HEK293 (cell line): ENCODE measurements at regions not wholly inside any gene's neighbourhood (a gene's known extent, or its start where the extent isn't known, plus 50 kb on each side); places are given as distances from the start of the nearest gene placed in this dataset.

Experiments used
- ZNF133 ChIP-seq: fragments of 450-650 bp; formaldehyde crosslinking; IDR thresholded peaks from 2 replicates; pipeline ENCODE4 v1.5.1; 2016; ENCODE audit warnings: missing biosample characterization, missing genetic modification characterization
- ZNF670 ChIP-seq: fragments of 450-650 bp; formaldehyde crosslinking; IDR thresholded peaks from 2 replicates; pipeline ENCODE4 v1.5.1; 2016; ENCODE audit warnings: missing biosample characterization, missing genetic modification characterization, low read depth
- TF ChIP-seq, protein P1 (sequence below): IDR thresholded peaks from 2 replicates; pipeline ENCODE4 v1.6.1; 2011; ENCODE audit warnings: mild to moderate bottlenecking, low read depth, low read length, borderline replicate concordance
- TF ChIP-seq, protein P2 (sequence below): fragments of 450-650 bp; formaldehyde crosslinking; IDR thresholded peaks from 2 replicates; pipeline ENCODE4 v1.5.1; 2016; ENCODE audit warnings: missing biosample characterization, missing genetic modification characterization
- TF ChIP-seq, protein P3 (sequence below): fragments of 450-650 bp; formaldehyde crosslinking; IDR thresholded peaks from 2 replicates; pipeline ENCODE4 v1.5.1; 2017; ENCODE audit warnings: missing biosample characterization, missing genetic modification characterization
- TF ChIP-seq, protein P4 (sequence below): fragments of 450-650 bp; formaldehyde crosslinking; conservative IDR thresholded peaks from 2 replicates; pipeline ENCODE4 v1.5.1; 2016; ENCODE audit warnings: low read depth, missing biosample characterization, missing genetic modification characterization
- TF ChIP-seq, protein P5 (sequence below): fragments of 450-650 bp; formaldehyde crosslinking; IDR thresholded peaks from 2 replicates; pipeline ENCODE4 v1.5.1; 2016; ENCODE audit warnings: missing biosample characterization, missing genetic modification characterization

DNA sequence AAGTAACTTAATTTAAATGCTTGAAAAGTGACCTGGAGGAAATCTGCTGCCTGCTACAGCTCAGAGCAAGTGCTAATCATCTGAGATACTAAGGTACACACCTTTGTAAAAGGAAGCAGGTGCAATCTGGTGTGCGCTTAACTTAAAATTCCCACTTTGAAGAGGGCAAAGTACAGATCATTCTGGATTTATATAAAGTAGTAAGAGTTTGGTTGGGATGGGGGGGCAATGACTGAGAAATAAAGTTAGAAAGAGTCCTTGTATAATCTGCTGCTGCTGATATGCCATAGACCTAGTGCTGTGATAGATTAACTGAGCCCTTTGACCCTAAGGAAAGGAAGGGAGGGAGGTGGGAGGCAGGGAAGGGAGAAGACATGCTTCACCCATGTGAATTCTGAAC is 141.0 kb downstream of the MTNR1A start:
- TF ChIP-seq, protein P1, sequence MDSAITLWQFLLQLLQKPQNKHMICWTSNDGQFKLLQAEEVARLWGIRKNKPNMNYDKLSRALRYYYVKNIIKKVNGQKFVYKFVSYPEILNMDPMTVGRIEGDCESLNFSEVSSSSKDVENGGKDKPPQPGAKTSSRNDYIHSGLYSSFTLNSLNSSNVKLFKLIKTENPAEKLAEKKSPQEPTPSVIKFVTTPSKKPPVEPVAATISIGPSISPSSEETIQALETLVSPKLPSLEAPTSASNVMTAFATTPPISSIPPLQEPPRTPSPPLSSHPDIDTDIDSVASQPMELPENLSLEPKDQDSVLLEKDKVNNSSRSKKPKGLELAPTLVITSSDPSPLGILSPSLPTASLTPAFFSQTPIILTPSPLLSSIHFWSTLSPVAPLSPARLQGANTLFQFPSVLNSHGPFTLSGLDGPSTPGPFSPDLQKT, result no peak
- TF ChIP-seq, protein P2, sequence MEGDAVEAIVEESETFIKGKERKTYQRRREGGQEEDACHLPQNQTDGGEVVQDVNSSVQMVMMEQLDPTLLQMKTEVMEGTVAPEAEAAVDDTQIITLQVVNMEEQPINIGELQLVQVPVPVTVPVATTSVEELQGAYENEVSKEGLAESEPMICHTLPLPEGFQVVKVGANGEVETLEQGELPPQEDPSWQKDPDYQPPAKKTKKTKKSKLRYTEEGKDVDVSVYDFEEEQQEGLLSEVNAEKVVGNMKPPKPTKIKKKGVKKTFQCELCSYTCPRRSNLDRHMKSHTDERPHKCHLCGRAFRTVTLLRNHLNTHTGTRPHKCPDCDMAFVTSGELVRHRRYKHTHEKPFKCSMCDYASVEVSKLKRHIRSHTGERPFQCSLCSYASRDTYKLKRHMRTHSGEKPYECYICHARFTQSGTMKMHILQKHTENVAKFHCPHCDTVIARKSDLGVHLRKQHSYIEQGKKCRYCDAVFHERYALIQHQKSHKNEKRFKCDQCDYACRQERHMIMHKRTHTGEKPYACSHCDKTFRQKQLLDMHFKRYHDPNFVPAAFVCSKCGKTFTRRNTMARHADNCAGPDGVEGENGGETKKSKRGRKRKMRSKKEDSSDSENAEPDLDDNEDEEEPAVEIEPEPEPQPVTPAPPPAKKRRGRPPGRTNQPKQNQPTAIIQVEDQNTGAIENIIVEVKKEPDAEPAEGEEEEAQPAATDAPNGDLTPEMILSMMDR (tag by site-specific recombination), result no peak
- TF ChIP-seq ZNF133 (no peak), ZNF670 (tag by site-specific recombination) (no peak)
- TF ChIP-seq, protein P3, sequence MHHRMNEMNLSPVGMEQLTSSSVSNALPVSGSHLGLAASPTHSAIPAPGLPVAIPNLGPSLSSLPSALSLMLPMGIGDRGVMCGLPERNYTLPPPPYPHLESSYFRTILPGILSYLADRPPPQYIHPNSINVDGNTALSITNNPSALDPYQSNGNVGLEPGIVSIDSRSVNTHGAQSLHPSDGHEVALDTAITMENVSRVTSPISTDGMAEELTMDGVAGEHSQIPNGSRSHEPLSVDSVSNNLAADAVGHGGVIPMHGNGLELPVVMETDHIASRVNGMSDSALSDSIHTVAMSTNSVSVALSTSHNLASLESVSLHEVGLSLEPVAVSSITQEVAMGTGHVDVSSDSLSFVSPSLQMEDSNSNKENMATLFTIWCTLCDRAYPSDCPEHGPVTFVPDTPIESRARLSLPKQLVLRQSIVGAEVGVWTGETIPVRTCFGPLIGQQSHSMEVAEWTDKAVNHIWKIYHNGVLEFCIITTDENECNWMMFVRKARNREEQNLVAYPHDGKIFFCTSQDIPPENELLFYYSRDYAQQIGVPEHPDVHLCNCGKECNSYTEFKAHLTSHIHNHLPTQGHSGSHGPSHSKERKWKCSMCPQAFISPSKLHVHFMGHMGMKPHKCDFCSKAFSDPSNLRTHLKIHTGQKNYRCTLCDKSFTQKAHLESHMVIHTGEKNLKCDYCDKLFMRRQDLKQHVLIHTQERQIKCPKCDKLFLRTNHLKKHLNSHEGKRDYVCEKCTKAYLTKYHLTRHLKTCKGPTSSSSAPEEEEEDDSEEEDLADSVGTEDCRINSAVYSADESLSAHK (tag by site-specific recombination), result no peak
- TF ChIP-seq, protein P4, sequence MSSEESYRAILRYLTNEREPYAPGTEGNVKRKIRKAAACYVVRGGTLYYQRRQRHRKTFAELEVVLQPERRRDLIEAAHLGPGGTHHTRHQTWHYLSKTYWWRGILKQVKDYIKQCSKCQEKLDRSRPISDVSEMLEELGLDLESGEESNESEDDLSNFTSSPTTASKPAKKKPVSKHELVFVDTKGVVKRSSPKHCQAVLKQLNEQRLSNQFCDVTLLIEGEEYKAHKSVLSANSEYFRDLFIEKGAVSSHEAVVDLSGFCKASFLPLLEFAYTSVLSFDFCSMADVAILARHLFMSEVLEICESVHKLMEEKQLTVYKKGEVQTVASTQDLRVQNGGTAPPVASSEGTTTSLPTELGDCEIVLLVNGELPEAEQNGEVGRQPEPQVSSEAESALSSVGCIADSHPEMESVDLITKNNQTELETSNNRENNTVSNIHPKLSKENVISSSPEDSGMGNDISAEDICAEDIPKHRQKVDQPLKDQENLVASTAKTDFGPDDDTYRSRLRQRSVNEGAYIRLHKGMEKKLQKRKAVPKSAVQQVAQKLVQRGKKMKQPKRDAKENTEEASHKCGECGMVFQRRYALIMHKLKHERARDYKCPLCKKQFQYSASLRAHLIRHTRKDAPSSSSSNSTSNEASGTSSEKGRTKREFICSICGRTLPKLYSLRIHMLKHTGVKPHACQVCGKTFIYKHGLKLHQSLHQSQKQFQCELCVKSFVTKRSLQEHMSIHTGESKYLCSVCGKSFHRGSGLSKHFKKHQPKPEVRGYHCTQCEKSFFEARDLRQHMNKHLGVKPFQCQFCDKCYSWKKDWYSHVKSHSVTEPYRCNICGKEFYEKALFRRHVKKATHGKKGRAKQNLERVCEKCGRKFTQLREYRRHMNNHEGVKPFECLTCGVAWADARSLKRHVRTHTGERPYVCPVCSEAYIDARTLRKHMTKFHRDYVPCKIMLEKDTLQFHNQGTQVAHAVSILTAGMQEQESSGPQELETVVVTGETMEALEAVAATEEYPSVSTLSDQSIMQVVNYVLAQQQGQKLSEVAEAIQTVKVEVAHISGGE (tag by site-specific recombination), result no peak
- TF ChIP-seq, protein P5, sequence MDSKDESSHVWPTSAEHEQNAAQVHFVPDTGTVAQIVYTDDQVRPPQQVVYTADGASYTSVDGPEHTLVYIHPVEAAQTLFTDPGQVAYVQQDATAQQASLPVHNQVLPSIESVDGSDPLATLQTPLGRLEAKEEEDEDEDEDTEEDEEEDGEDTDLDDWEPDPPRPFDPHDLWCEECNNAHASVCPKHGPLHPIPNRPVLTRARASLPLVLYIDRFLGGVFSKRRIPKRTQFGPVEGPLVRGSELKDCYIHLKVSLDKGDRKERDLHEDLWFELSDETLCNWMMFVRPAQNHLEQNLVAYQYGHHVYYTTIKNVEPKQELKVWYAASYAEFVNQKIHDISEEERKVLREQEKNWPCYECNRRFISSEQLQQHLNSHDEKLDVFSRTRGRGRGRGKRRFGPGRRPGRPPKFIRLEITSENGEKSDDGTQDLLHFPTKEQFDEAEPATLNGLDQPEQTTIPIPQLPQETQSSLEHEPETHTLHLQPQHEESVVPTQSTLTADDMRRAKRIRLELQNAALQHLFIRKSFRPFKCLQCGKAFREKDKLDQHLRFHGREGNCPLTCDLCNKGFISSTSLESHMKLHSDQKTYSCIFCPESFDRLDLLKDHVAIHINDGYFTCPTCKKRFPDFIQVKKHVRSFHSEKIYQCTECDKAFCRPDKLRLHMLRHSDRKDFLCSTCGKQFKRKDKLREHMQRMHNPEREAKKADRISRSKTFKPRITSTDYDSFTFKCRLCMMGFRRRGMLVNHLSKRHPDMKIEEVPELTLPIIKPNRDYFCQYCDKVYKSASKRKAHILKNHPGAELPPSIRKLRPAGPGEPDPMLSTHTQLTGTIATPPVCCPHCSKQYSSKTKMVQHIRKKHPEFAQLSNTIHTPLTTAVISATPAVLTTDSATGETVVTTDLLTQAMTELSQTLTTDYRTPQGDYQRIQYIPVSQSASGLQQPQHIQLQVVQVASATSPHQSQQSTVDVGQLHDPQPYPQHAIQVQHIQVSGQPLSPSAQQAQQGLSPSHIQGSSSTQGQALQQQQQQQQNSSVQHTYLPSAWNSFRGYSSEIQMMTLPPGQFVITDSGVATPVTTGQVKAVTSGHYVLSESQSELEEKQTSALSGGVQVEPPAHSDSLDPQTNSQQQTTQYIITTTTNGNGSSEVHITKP (tag by site-specific recombination), result no peak
